ENCODE measurements at regions not wholly inside any gene's neighbourhood (a gene's known extent, or its start where the extent isn't known, plus 50 kb on each side); places are given as distances from the start of the nearest gene placed in this dataset.

DNA sequence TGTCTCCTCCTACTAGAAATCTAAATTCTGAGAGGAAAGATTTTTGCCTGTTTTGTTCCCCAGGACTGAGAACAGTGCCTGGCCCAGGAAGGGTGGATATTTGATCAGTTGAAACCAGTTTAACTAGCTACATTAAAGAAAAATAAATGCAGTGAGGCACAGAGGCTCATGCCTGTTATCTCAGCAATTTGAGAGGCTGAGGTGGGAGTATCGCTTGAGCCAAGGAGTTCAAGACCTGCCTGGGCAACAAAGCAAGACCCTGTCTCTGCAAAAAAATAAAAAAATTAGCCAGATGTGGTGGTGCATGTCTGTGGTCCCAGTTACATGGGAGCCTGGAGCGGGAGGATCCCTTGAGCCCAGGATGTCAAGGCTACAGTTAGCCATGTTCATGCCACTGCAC, 104.8 kb upstream of the CPEB4 start (continued):
- TF ChIP-seq POU5F1 (IDR thresholded peaks at IDR 0.05; ENCODE audit: low read depth, low read length) (no peak), GTF2F1 (IDR thresholded peaks at IDR 0.05; ENCODE audit: borderline replicate concordance, low read depth, low read length) (no peak), YY1 (IDR thresholded peaks at IDR 0.05; ENCODE audit: low read depth, low read length) (no peak)
